GM19035 (cell line): ENCODE measurements at regions not wholly inside any gene's neighbourhood (a gene's known extent, or its start where the extent isn't known, plus 50 kb on each side); places are given as distances from the start of the nearest gene placed in this dataset.
"Not testable (repeated sequence)": the region's sequence is repeated elsewhere in the genome, so short reads cannot be mapped to it uniquely, and the experiment has no call there.

Source experiments
- ATAC-seq: cut with Tn5 transposase; IDR thresholded peaks from one replicate; pipeline ENCODE4 v1.9.1; 2021; ENCODE audit not compliant: unreplicated experiment

DNA sequence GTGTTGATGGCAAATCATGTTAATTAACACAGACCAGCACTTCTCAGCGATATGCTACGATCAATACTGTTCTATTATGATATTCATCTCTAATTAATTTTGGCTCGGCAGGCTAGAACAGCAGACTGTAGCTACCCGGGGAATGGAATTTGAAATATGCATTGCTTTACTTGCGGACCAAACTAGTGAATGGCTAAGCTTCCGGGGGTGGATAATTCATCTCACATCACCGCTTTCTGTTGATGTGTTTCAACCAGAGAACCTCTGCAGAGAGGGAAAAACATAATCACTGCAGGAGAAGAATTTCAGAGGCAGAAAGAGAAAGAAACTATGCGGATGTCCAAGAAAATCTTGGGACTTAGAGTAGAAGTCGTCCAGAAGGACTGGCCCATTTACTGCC, 490.9 kb downstream of the STK39 start:
- ATAC-seq: no peak

DNA sequence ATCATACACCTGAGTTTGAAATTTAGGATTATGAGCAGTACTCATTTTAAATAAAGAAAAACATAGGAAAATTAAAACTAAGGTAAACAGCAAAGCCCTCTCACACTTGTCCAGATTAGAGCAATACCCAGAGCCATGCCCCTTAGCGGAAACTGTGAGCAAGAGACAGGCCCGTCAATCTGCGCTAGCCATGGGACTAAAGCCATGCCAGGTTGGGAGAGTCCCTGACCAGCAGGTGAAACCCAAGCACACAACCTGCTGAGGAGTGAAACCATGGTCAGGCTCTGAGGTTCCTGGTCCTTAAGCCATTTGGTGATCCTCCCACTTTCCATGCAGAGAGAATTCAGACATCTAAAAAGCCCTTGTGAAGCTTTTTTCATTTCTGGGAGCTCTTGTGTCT, 494.3 kb downstream of the STK39 start:
- ATAC-seq: no peak

DNA sequence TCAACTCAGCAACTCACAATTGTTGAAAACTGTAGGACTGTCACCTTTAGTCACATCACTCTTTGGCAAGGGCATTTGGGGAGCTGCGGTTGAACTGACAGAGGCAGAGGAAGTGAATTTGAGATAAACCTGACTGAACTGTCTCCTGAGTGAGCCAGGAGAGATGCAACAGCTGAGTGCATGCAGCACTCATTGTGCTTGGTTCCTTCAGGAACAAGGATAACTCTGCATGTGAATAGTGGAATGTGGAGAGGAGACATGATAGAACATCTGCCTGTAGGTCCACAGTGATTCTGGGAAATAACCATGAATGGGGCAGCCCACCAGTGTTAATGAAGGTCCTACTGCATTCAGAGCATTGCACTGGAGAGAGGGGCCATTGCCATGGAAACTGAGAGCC, 494.7 kb downstream of the STK39 start:
- ATAC-seq: no peak

DNA sequence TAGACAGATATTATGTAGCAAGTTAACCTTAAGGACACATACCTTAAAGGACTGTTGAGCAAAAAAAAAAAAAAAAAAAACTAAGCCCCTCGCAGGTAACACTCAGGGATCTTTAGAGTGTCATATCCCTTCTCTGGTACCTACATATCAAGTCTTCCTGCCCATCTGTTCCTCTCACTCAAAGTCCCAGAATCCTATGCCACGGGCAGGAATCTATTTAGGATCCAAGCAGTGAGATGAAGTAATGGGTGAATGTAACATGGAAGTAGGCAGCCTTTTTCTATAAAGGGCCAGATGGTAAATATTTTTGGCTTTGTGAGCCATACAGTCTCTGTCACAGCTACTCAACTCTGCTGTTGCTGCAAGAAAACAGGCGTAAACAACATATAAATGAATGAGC, 496.7 kb downstream of the STK39 start:
- ATAC-seq: no peak

DNA sequence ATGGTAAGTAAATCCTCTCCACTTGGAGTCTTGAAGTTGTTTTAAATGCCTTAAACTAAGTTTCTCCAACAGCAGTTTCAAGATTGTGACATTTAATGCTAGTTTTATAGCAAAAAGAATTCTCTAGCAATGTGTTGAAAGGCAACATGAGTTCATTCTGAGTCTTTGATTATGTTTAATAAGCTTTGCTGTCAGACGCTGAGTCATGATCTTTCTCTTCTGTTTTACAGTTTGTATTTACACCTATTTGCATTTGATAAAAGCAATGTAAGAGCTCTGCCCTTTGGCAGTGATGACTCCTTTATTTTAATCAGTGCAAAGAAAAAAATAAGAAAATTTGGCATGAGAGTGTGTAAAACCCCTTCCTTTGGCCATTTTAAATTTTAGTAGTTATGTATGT, 497.7 kb downstream of the STK39 start:
- no peak for ATAC-seq

DNA sequence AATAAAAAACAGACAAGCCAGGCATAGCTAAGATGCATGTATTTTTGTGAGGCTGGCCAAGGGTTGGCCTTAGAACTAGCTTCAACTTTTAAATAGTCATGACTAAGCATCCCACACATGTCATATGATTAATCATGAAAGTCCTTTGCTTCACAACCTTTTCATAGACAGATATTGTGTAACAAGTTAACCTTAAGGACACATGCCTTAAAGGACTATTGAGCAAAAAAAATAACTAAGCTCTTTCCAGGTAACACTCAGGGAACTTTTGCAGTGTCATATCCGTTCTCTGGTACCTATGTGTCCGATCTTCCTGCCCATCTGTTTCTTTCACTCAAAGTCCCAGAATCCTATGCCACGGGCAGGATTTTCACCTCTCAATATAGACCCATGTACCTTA, 498.4 kb downstream of the STK39 start:
- ATAC-seq: no peak

DNA sequence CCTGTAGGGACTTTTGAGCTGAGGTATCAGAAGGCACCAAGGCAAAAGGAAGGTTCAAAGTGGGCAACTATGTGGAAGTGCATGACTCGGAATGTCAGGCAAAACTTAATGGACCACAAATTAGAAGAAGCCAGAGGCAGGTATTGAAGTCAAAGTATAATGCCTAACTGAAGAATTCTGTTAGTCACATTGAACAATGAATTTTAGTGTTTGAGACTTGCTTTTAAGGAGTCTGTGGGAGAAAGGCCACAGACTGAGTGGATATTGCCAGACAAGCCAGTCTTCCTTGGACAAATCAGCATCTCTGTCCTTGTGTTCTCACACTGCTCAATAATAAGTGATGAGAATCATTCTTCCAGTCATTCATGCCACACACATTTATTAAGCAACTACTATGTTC, 498.9 kb downstream of the STK39 start:
- ATAC-seq: no peak

DNA sequence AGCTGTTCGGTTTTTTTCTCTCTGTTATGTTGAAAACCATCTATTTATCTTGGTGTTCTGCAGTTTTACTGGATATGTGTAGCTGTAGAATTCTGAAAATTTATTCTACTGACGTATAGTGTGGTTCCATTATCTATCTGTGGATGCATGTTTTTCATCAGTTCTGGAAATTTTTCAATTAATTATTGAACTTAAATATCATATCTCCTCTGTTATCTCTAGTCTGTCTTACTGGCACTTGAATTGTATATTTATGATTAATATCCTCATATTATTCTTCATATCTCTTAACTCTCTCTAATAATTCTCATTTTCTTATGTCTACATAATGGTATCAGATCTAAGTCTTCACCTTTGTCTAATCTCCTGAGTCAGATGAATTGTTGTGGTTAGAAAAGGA, 501.7 kb downstream of the STK39 start:
- ATAC-seq: no peak

DNA sequence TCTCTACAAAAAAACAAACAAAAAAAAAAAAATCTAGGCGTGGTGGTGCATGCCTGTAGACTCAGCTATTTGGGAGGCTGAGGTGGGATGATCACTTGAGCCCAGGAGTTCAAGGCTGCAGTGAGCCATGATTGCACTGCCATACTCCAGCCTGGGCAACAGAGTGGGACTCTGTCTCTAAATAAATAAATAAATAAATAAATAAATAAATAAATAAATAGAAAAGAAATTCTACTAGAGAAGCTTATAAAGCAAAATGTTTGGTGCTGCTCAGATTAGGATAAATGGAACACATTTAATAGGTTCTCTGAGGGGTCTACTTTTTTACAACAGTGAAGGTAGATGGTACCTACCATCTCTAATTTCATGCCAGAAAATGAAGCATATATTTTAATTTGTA, 507.5 kb downstream of the STK39 start:
- not testable (repeated sequence) for ATAC-seq

DNA sequence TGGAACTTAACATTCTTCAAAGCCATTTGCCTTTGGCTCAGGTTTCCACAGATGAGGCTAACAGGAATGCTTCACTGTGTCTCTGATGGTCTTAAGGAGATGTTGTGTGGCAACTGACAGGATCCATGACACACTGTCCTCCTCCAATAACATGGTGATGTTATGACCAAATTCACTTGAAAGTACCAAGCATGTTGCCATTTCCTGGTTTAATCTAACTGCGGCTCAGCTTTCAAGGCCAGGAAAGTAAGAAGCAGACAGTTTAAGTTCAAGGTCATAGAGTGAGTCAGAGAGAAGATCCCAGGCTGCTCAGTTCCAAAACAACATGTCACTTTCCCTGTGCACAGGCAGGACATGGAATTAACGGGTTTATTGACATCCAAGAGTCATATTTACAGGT, 513.6 kb downstream of the STK39 start:
- ATAC-seq: no peak

DNA sequence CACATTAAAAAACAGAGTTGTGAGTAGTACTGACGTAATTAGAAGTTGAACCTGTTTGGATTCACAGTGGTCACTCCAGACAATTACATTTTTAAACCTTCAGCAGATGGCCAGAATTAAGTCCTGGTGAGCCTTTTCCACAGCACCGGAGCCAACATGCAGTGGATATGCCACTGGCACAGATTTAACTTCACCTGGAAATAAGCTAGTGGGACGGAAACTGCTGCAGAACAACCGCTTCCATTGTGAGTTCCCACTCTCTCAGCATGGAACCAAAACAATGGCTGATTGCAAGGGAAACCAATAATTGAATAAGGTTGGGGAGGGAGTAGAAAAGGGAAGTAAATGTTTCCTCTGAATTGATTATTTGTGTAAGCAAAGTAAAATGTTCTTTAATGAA, 515.1 kb downstream of the STK39 start:
- ATAC-seq: no peak

DNA sequence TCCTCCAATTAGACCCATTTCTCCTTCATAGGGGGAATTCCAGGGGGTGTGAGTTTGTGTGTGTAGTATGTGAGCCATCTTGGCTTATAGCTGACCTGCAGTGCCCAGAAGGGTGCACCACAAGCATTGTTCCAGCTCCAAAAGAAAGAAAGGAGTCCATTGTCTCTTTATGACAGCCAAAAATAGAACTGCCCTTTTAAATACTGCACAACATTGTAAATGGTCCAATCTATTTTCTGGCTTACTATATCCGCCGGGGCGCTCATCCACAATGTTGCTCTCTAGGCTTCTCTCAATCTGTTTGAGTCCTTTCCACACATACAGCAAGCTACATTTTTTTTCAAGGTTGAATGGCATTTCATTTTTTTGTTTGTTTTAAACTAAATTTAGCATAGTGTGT, 517.5 kb downstream of the STK39 start:
- no peak for ATAC-seq

DNA sequence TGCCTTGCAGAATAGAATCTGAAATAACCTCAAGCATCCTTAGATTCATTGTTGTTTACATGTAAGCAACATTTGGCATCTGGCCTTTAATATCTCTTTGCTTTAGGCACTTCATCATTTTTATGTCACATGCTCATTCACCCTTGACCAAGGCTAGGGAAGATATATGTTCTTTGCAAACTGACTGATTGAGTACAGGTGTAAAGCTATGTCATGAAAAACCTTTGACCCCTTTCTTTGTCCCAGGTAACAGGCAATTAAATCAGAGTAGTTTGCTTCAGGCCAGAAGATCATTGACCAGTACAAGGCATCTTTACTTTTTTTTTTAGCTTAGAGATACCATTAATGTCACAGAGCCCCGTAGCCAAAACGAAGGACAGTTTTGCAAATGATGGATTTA, 520.6 kb downstream of the STK39 start:
- no peak for ATAC-seq

DNA sequence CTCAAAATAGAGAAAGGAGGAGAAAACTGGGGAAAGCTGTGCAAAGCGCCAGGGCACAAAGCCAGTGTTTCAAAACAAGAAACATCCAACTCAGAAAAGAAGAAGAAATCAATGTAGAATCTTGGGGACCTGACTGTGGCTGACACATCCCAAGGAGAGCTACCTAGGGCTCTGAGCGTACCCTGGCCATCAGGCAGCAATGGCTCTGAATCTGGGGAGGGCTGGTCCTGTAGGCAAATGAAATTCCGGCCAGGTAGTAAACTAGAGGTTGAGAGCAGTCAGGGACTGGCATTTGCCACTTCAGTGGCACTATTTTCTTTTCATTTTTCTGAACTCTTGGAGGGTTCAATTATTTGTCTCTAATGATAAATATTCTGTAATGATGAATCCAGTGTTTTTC, 525.8 kb downstream of the STK39 start:
- ATAC-seq: no peak

DNA sequence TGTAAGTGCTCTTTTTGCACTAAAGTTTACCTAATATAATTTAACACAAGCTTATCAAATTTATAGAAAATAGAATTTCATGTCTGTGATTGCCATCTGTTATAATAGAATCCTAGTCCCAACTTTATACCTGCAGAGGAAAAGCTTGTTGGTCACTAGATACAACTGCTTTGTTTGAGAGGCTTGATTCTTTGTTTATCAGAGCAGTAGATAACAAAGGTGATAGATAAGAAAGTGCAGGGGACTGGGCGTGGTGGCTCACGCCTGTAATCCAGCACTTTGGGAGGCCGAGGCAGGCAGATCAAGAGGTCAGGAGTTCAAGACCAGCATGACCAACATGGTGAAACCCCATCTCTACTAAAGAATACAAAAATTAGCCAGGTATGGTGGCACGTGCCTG, 528.0 kb downstream of the STK39 start:
- no peak for ATAC-seq

DNA sequence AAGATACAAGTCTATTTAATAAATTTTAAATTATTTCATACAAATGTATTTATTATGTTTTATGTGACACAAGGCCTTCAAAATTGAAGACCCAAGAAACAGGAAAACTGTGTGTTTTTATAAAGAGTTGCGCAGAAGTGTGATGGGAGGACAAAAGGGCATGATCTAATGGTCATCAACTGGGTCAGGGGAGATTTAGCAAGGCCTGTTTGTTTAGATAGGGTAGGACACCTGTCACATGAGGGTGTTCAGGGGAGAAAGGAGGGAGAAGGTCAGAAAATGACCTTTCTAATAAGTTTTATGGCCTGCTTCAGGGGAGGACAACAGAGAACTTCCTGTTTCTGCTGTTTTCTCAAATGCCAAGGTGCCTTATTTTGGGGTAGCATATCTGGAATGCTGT, 528.8 kb downstream of the STK39 start:
- no peak for ATAC-seq

DNA sequence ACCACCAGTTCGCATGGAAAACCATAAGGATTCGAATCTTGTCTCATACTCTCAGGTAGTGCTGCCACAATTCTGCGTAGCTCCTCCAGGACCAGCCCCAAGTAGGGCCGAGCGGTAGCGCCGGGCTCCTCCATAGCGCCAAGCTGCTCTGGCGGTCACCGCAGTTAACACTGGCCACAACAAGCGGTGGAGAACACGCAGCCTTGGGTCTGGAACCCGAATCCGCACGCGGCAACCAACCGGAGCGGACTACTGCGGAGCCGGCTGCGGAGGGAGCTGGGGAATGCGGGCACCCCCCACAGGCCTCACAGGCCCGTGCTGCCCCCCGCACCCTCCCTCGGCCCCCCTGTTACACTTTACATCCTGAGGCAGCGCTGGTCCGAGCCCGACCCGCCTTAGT, 531.5 kb downstream of the STK39 start:
- no peak for ATAC-seq

DNA sequence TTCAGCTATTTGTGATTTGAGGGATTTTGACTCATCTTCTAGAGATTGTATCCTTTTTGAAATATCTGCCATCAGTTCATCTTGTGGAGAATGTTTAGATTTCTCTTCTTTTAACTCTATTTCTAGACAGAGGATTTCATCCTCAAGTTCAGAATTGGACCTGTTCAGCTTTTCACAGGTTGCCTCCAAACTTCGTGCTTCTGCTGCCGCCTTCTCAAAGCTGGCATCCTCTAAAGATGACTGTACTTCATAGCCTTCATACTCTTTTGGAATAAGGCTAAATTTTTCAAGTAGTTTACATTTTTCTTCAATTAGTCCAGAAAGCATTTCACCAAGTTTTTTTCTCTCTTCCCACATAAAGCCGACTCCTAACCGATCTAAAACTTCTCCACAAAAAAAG, 531.9 kb downstream of the STK39 start:
- ATAC-seq: not testable (repeated sequence)

DNA sequence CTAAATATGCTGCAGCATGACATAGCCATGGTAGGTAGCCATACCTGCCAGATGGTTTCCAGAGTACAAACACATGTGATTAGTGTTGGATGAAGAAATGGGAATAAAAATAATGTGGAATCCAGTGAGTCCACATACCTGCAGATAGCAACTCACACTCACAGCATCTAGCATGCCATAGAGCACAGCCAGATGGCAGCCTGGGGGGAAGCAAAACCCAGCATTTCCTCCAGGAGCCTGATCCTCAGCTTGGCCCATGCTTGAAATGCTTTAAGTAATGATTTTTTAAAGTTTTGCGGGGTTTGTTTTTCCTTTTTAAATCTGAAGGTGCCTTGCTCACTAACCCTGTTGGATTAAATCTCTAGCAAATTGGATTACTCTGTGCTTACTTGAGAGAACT, 535.1 kb downstream of the STK39 start:
- ATAC-seq: no peak

DNA sequence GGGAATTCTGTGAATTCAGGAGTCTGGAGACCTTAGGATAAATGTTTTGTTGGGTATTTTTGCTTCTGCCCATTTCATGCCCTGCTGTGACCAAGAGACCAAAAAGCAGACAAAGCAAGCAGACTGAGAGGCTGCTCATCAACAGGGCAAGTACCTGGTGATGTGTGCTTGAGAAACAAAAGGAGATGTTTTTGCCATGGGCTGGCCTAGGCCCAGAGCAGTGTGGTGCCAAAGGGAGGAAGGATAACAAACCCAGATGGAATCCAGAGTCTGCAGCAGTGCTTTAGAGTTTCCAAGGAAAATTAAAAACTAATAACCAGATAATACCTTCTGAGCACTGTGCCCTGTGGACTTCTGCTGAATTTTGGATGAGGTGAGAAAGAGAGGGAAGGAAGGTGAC, 538.4 kb downstream of the STK39 start:
- no peak for ATAC-seq

DNA sequence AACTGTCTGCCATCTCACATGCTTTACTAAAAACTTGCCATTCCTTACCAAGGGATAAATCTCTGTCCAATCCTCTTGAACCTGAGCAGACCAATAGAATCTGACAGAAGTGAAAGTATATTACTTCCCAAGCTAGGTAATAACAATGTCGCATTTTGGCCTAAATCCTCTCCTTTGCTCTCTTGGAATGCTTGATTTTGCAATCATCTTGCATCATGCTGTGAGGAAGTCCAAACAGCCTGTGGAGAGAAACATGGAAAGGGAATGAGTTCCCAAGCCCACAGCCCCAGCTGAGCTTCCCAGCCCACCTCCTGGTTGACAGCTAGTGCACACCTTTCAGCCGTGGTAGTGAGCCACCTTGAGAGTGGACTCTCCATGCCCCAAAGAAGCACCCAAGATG, 540.6 kb downstream of the STK39 start:
- no peak for ATAC-seq

DNA sequence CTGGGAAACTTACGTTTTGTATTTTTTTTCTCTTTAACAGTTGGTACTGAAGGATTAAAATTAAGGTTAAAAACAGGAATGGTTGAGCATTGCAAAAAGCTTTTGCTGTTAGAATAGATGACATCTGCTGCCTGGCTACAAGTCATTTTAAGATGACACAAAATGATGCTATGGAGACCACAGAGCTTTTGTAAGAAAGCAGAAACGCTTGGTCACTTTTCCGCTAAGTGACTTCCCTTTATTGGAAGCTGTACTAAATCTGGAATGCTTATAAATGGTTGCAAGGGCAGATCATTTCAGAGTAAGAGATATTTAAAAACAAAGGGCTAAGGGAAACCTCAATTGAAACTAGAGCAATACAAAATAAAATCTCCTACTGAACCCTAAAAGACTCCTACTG, 544.0 kb downstream of the STK39 start:
- ATAC-seq: no peak

DNA sequence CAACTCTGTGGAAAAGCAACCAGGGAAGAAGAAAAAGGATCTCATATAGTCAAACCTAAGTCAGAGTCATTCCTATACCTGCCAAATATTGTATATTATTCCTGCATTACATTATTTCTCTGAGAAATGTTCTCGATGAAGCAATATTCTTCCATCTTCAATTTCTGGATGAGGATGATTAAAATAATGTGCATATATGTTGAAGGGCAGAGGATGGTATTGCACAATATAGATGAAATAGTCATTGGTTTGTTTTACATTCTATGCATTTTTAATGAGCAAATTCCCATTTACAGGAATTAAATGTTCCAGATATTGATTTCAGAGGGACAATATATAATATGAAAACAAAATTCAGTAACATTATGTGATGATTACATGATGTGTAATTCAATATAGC, 545.2 kb downstream of the STK39 start:
- no peak for ATAC-seq

DNA sequence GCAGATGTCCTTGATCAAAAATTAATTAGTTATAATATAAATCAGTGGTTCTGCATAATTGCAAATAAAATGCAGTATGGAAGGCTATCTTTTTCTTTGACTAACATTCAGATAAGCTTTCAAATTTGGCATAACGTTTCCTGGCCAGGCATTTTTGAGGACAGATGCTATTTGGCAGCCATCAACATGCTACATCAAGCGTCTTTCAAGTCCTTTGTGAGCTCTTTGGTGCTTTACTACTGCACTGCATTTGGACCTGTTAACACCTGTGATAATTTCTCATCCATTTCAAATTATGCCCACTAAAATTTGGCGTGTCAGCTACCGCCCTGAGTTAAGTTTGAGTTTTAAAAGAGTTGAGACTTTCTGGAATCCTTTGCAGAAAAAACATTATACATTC, 545.7 kb downstream of the STK39 start:
- ATAC-seq: no peak
